Breast epithelium (tissue), 4 donors: ENCODE measurements at regions not wholly inside any gene's neighbourhood (a gene's known extent, or its start where the extent isn't known, plus 50 kb on each side); places are given as distances from the start of the nearest gene placed in this dataset.

Experiments
- DNase-seq, 2 donors: peaks; one replicate each; pipeline ENCODE4 v3.0.0-alpha.2; 2019; ENCODE audit warnings: low spot score in 2 of 2
- H3K27ac ChIP-seq, 2 donors: fragments of 200-600 bp; sonication (generic) in 1 of 2; one replicate each; pipeline ENCODE4 v1.5.1; 2016 to 2019; ENCODE audit warnings: mild to moderate bottlenecking in 1 of 2
- H3K27me3 ChIP-seq, 2 donors: fragments of 200-600 bp; sonication (generic) in 1 of 2; one replicate each; pipeline versions ENCODE4 v1.5.1 to v1.6.0; 2017 to 2019; ENCODE audit warnings: control low read depth in 1 of 2, mild to moderate bottlenecking in 1 of 2
- H3K36me3 ChIP-seq: fragments of 200-600 bp; one replicate; pipeline ENCODE4 v1.5.1; 2019
- H3K4me1 ChIP-seq, 2 donors: fragments of 200-600 bp; sonication (generic); one replicate each; pipeline ENCODE4 v1.5.1; 2016 to 2019; ENCODE audit warnings: control low read depth in 1 of 2
- H3K4me3 ChIP-seq, 3 donors: fragments of 200-600 bp; sonication (generic); 1 replicate in 2 of 3; 2 replicates in 1 of 3; pipeline ENCODE4 v1.5.1; 2016 to 2019; ENCODE audit warnings: mild to moderate bottlenecking in 3 of 3, moderate library complexity in 2 of 3
- H3K9me3 ChIP-seq, 2 donors: fragments of 200-600 bp; sonication (generic) in 1 of 2; one replicate each; pipeline ENCODE4 v1.5.1; 2016 to 2019; ENCODE audit warnings: control low read depth in 1 of 2
- POLR2A ChIP-seq: fragments of 450-650 bp; IDR thresholded peaks from one replicate; pipeline ENCODE4 v1.6.1; 2016; ENCODE audit warnings: antibody characterized with exemption, mild to moderate bottlenecking, moderate library complexity
- POLR2AphosphoS5 ChIP-seq, 3 donors: sonication (generic); formaldehyde crosslinking; IDR thresholded peaks; one replicate each; pipeline ENCODE4 v1.6.1; 2017; ENCODE audit warnings: antibody characterized with exemption in 3 of 3
- intact Hi-C: fragments of 100-400 bp; cut with DNase I; formaldehyde crosslinking; loops from one replicate; pipeline ENCODE4 v1.15.1; 2023; ENCODE audit warnings: low total_unique reads
- TF ChIP-seq, protein P1 (sequence below), 3 donors: fragments of 450-650 bp; IDR thresholded peaks; one replicate each; pipeline ENCODE4 v1.5.1; 2016 to 2017; ENCODE audit warnings: antibody characterized with exemption in 3 of 3, mild to moderate bottlenecking in 3 of 3, moderate library complexity in 3 of 3

DNA sequence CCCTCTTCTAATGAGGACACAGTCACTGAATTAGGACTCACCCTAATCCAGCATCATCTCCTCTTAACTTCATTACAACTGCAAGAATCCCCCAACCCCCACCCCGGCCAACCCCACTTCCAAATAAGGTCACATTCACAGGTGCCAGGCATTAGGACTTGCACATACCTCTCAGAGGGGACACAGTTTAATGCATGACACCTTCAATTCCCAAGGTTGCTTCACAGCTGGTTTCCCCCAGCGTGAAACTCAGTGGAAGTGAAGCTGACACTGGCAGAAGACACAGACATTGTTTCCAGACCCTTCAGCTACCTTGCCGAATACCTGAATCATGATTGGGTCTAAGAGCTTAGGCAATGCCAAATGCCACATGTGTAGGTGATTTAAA is 217.0 kb upstream of the DYNLRB2 start:
- no peaks in the 10 kb centered on the region for H3K4me1 ChIP-seq
- intact Hi-C loops: no loop called here
- no peak overlapping the region for H3K27ac ChIP-seq

DNA sequence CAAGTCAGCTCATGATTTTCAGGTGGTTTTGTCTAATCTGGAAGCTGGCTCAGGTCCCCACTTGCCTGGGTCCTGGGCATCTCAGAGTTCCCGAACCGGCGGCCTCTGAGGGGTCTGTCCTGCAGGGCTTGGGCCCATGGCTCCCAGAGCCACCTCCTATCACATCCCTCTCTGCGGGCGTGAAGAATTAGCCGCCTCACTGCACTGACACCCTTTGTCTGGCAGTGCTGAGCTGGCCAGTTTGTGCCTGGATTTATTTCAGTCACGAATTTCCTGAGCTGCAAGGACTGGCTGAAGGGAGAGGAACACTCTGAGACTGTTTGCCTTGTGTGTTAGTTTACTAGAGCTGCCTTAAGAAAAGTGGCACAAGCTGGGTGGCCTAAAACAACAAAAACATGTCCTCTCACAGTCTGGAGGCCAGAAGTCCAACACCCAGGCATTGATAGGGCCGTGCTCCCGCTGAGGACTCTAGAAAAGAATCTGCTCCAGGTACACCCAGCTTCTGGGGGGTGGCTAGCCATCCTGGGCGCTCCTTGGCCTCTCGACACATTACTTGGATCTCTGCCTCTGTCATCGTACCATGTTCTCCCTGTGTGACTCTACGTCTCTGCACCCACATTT is 217.5 kb upstream of the DYNLRB2 start:
- TF ChIP-seq POLR2AphosphoS5 (IDR thresholded peaks at IDR 0.05): no peak
- no peak for TF ChIP-seq POLR2A
- TF ChIP-seq, protein P1, sequence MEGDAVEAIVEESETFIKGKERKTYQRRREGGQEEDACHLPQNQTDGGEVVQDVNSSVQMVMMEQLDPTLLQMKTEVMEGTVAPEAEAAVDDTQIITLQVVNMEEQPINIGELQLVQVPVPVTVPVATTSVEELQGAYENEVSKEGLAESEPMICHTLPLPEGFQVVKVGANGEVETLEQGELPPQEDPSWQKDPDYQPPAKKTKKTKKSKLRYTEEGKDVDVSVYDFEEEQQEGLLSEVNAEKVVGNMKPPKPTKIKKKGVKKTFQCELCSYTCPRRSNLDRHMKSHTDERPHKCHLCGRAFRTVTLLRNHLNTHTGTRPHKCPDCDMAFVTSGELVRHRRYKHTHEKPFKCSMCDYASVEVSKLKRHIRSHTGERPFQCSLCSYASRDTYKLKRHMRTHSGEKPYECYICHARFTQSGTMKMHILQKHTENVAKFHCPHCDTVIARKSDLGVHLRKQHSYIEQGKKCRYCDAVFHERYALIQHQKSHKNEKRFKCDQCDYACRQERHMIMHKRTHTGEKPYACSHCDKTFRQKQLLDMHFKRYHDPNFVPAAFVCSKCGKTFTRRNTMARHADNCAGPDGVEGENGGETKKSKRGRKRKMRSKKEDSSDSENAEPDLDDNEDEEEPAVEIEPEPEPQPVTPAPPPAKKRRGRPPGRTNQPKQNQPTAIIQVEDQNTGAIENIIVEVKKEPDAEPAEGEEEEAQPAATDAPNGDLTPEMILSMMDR (IDR thresholded peaks at IDR 0.05): no peak
- H3K4me1 ChIP-seq: no peaks in the 10 kb centered on the region
- H3K9me3 ChIP-seq: no peaks in the 10 kb centered on the region
- intact Hi-C loops: no loop called here
- no peaks in the 10 kb centered on the region for H3K36me3 ChIP-seq
- no peak overlapping the region for H3K4me3 ChIP-seq
- H3K27ac ChIP-seq: no peak overlapping the region
- no peaks in the 10 kb centered on the region for H3K27me3 ChIP-seq
- no peak for DNase-seq

More for the DNA sequence above, 217.0 kb upstream of the DYNLRB2 start:
- H3K9me3 ChIP-seq: no peaks in the 10 kb centered on the region
- no peak overlapping the region for H3K4me3 ChIP-seq
- TF ChIP-seq POLR2AphosphoS5 (IDR thresholded peaks at IDR 0.05) (no peak), POLR2A (no peak)
- TF ChIP-seq, protein P1 (IDR thresholded peaks at IDR 0.05): no peak
- H3K27me3 ChIP-seq: no peaks in the 10 kb centered on the region
- H3K36me3 ChIP-seq: no peaks in the 10 kb centered on the region
- no peak for DNase-seq

DNA sequence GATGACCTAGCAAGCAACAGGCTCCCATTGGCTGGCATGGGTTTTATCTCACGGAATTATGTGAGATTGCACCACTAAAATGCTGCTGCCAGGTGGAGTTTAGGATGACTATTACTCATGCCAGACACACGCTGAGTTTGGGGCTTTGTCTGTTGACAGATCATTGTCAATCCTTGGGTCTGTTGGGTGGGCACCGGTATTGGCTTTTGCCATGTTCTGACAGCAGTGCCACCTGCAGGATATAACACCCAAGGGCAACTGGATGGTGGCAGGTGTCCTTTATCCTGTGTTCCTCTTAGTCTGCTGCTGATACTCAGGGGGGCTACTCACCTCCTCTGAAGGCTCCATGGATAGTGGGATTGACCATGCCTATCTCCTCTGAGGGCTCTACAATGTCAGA is 221.6 kb upstream of the DYNLRB2 start:
- no peak overlapping the region for H3K4me3 ChIP-seq
- no peak for DNase-seq
- H3K9me3 ChIP-seq: no peaks in the 10 kb centered on the region
- intact Hi-C loops: no loop called here
- no peaks in the 10 kb centered on the region for H3K27me3 ChIP-seq
- no peaks in the 10 kb centered on the region for H3K4me1 ChIP-seq
- TF ChIP-seq, protein P1 (IDR thresholded peaks at IDR 0.05): no peak
- TF ChIP-seq POLR2AphosphoS5 (IDR thresholded peaks at IDR 0.05) (no peak), POLR2A (no peak)
- H3K27ac ChIP-seq: no peak overlapping the region
- no peaks in the 10 kb centered on the region for H3K36me3 ChIP-seq

DNA sequence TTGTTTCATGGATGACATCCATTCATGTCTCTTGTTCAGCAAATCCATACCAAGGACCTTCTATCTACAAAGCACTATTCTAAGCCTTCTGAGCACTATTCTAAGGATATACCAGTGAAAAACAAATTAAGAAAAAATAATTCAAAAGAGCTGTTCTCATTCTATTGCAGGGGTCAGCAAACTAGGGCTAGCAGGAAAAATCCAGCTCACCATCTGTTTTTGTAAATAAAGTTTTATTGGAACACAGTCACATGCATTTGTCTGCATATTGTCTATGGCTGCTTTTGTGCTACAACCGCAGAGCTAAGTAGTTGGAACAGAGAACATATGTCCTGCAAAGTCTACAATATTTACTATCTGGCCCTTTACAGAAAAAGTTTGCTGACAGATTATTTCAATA is 222.7 kb upstream of the DYNLRB2 start:
- no peak for TF ChIP-seq POLR2A
- TF ChIP-seq, protein P1 (IDR thresholded peaks at IDR 0.05): no peak
- TF ChIP-seq POLR2AphosphoS5 (IDR thresholded peaks at IDR 0.05): no peak
- Histone ChIP-seq H3K27me3 (no peaks in the 10 kb centered on the region), H3K27ac (no peak overlapping the region), H3K4me3 (no peak overlapping the region), H3K9me3 (no peaks in the 10 kb centered on the region), H3K4me1 (no peaks in the 10 kb centered on the region), H3K36me3 (no peaks in the 10 kb centered on the region)
- DNase-seq: no peak
- intact Hi-C loops: no loop called here

DNA sequence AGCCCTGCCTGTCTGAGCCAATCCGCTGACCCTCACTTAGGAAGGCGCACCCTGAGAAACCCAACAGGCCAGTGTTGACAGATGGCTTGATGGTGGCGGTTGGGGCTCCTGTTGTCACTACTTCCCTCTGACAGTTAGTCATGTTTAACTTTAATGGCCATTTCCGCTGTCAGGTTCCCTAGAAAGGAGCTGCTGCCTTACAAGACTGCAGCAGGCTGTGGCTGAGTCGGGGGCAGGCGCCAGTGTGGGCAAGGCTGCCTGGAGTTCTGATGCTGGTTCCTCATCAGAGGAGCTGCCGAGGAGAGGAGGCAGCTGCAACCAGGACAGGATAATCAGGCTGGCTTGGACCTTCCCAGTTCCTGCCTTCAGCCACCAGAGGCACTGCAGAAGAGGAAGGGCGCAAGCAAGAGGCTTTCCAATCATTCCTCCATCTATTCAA is 223.2 kb upstream of the DYNLRB2 start:
- H3K27ac ChIP-seq: no peak overlapping the region
- no peaks in the 10 kb centered on the region for H3K9me3 ChIP-seq
- H3K36me3 ChIP-seq: no peaks in the 10 kb centered on the region
- no peaks in the 10 kb centered on the region for H3K27me3 ChIP-seq
- TF ChIP-seq, protein P1 (IDR thresholded peaks at IDR 0.05): no peak
- TF ChIP-seq POLR2AphosphoS5 (IDR thresholded peaks at IDR 0.05) (no peak), POLR2A (no peak)
- H3K4me3 ChIP-seq: no peak overlapping the region
- DNase-seq: no peak
- no peaks in the 10 kb centered on the region for H3K4me1 ChIP-seq
- intact Hi-C loops: no loop called here
